ENCODE measurements at regions not wholly inside any gene's neighbourhood (a gene's known extent, or its start where the extent isn't known, plus 50 kb on each side); places are given as distances from the start of the nearest gene placed in this dataset.

- no peak for TF ChIP-seq CTCF (IDR thresholded peaks at IDR 0.05)
- no peak for TF ChIP-seq POLR2A (IDR thresholded peaks at IDR 0.05)
- no peak for TF ChIP-seq POLR2AphosphoS5 (IDR thresholded peaks at IDR 0.05)
Observed at GRCh38 chr13:30133554-30133912, 173.8 kb downstream of the KATNAL1 start.
